H9 (cell line): ENCODE measurements at regions not wholly inside any gene's neighbourhood (a gene's known extent, or its start where the extent isn't known, plus 50 kb on each side); places are given as distances from the start of the nearest gene placed in this dataset.

ENCODE experiments used
- DNase-seq: peaks from one replicate; pipeline ENCODE4 v3.0.0-alpha.2; 2017
- H2AFZ ChIP-seq: one replicate; pipeline ENCODE4 v1.6.1; 2013; ENCODE audit warnings: mild to moderate bottlenecking, low read length, control low read depth, moderate library complexity
- H2AK5ac ChIP-seq: 2 replicates; pipeline ENCODE4 v1.6.1; 2013; ENCODE audit warnings: low read length, control low read depth, mixed read lengths; ENCODE audit not compliant: insufficient read length
- H2BK120ac ChIP-seq: one replicate; pipeline ENCODE4 v1.6.1; 2013; ENCODE audit warnings: low read depth, mild to moderate bottlenecking, low read length, control low read depth, inconsistent platforms; ENCODE audit not compliant: poor library complexity, severe bottlenecking
- H2BK12ac ChIP-seq: 2 replicates; pipeline ENCODE4 v1.6.1; 2013; ENCODE audit warnings: low read length, control low read depth, mixed read lengths, low read depth; ENCODE audit not compliant: insufficient read length
- H2BK15ac ChIP-seq: 2 replicates; pipeline ENCODE4 v1.6.1; 2013; ENCODE audit warnings: low read depth, low read length, control low read depth
- H2BK20ac ChIP-seq: one replicate; pipeline ENCODE4 v1.6.1; 2013; ENCODE audit warnings: low read depth, mild to moderate bottlenecking, low read length, control low read depth, inconsistent platforms; ENCODE audit not compliant: poor library complexity, severe bottlenecking
- H2BK5ac ChIP-seq: 2 replicates; pipeline ENCODE4 v1.6.1; 2013; ENCODE audit warnings: low read length, control low read depth, mixed read lengths; ENCODE audit not compliant: insufficient read length
- H3K14ac ChIP-seq: 2 replicates; pipeline ENCODE4 v1.6.1; 2013; ENCODE audit warnings: low read length, control low read depth; ENCODE audit not compliant: insufficient read depth
- H3K18ac ChIP-seq: 2 replicates; pipeline ENCODE4 v1.6.1; 2013; ENCODE audit warnings: low read depth, mild to moderate bottlenecking, mixed read lengths, low read length, control low read depth; ENCODE audit not compliant: insufficient read length
- H3K23ac ChIP-seq: 2 replicates; pipeline ENCODE4 v1.6.1; 2013; ENCODE audit warnings: low read length, control low read depth, mixed read lengths, low read depth; ENCODE audit not compliant: insufficient read length
- H3K23me2 ChIP-seq: 2 replicates; pipeline ENCODE4 v1.6.1; 2013; ENCODE audit warnings: low read depth, mild to moderate bottlenecking, mixed read lengths, low read length, control low read depth; ENCODE audit not compliant: insufficient read length, poor library complexity, severe bottlenecking
- H3K27ac ChIP-seq: 2 replicates; pipeline ENCODE4 v1.5.1; 2013; ENCODE audit warnings: low read length, control low read depth, mixed read lengths, low read depth; ENCODE audit not compliant: insufficient read length
- H3K27me3 ChIP-seq: 2 replicates; pipeline ENCODE4 v1.6.1; 2013; ENCODE audit warnings: low read length, control low read depth, inconsistent platforms; ENCODE audit not compliant: insufficient read depth
- H3K4ac ChIP-seq: 2 replicates; pipeline ENCODE4 v1.6.1; 2013; ENCODE audit warnings: low read depth, mild to moderate bottlenecking, control low read depth, inconsistent platforms, low read length, moderate library complexity
- H3K4me1 ChIP-seq: 2 replicates; pipeline ENCODE4 v1.6.1; 2013; ENCODE audit warnings: low read length, control low read depth, inconsistent platforms; ENCODE audit not compliant: insufficient read depth
- H3K4me2 ChIP-seq: 2 replicates; pipeline ENCODE4 v1.6.1; 2013; ENCODE audit warnings: low read length, control low read depth, mixed read lengths; ENCODE audit not compliant: insufficient read length, insufficient read depth
- H3K56ac ChIP-seq: 2 replicates; pipeline ENCODE4 v1.6.1; 2013; ENCODE audit warnings: low read depth, mild to moderate bottlenecking, mixed read lengths, low read length, control low read depth; ENCODE audit not compliant: insufficient read length
- H3K79me1 ChIP-seq: 2 replicates; pipeline ENCODE4 v1.6.1; 2013; ENCODE audit warnings: low read depth, mild to moderate bottlenecking, moderate library complexity, low read length, control low read depth, inconsistent platforms; ENCODE audit not compliant: insufficient read depth, poor library complexity, severe bottlenecking
- H3K79me2 ChIP-seq: 2 replicates; pipeline ENCODE4 v1.6.1; 2013; ENCODE audit warnings: low read length, control low read depth, inconsistent platforms; ENCODE audit not compliant: insufficient read depth
- H3K9ac ChIP-seq: 2 replicates; pipeline ENCODE4 v1.6.1; 2013; ENCODE audit warnings: low read length, control low read depth, mixed read lengths; ENCODE audit not compliant: insufficient read length; ENCODE audit errors: extremely low read depth
- H3K9me3 ChIP-seq: one replicate; pipeline ENCODE4 v1.6.1; 2013; ENCODE audit warnings: low read depth, low read length, inconsistent platforms; ENCODE audit not compliant: control insufficient read depth
- H3T11ph ChIP-seq: one replicate; pipeline ENCODE4 v1.6.1; 2013; ENCODE audit warnings: mild to moderate bottlenecking, low read length, control low read depth, inconsistent platforms
- H4K20me1 ChIP-seq: one replicate; pipeline ENCODE4 v1.6.1; 2013; ENCODE audit not compliant: control insufficient read depth, insufficient read length, insufficient read depth
- H4K5ac ChIP-seq: 2 replicates; pipeline ENCODE4 v1.6.1; 2013; ENCODE audit warnings: low read depth, mild to moderate bottlenecking, mixed read lengths, low read length, control low read depth; ENCODE audit not compliant: insufficient read length
- H4K8ac ChIP-seq: replicated peaks from 2 replicates; pipeline ENCODE4 v1.6.1; 2013; ENCODE audit warnings: low read length, control low read depth, mixed read lengths, low read depth; ENCODE audit not compliant: insufficient read length
- H4K91ac ChIP-seq: 2 replicates; pipeline ENCODE4 v1.6.1; 2013; ENCODE audit warnings: low read depth, mild to moderate bottlenecking, moderate library complexity, mixed read lengths, low read length, control low read depth; ENCODE audit not compliant: insufficient read length
- H3K27ac Mint-ChIP-seq, 3 experiments: 2 replicates in 2 of 3; 3 replicates in 1 of 3; pipeline ENCODE4 v1.8.0; 2020 to 2021; ENCODE audit warnings: mixed read lengths in 3 of 3, mild to moderate bottlenecking in 1 of 3, moderate library complexity in 1 of 3
- H3K27me3 Mint-ChIP-seq: 2 replicates; pipeline ENCODE4 v1.8.0; 2021; ENCODE audit warnings: low read depth, mild to moderate bottlenecking, moderate library complexity, mixed read lengths
- H3K36me3 Mint-ChIP-seq, 3 experiments: 2 replicates in 2 of 3; 3 replicates in 1 of 3; pipeline ENCODE4 v1.8.0; 2020 to 2021; ENCODE audit warnings: low read depth in 3 of 3, mixed read lengths in 3 of 3; ENCODE audit not compliant: insufficient read depth in 1 of 3
- H3K4me1 Mint-ChIP-seq, 2 experiments: 2 replicates each; pipeline ENCODE4 v1.8.0; 2020; ENCODE audit warnings: mixed read lengths in 2 of 2
- H3K4me3 Mint-ChIP-seq, 2 experiments: 2 replicates in 1 of 2; 3 replicates in 1 of 2; pipeline ENCODE4 v1.8.0; 2020 to 2021; ENCODE audit warnings: mild to moderate bottlenecking in 2 of 2, mixed read lengths in 2 of 2, moderate library complexity in 1 of 2
- H3K9me3 Mint-ChIP-seq, 2 experiments: 2 replicates in 1 of 2; 3 replicates in 1 of 2; pipeline ENCODE4 v1.8.0; 2020; ENCODE audit warnings: mild to moderate bottlenecking in 2 of 2, mixed read lengths in 2 of 2, moderate library complexity in 1 of 2
- CTCF ChIP-seq: fragments of 200-600 bp; sonication (generic); conservative IDR thresholded peaks from 3 replicates; pipeline ENCODE4 v1.8.0; 2021; ENCODE audit warnings: antibody characterized with exemption, mild to moderate bottlenecking
- WGBS: extraction: QIAGEN DNeasy Blood & Tissue Kit; methylation state at CpG from one replicate; pipeline ENCODE4 v1.1.7; 2013; ENCODE audit warnings: missing lambda C conversion rate, low lambda C conversion rate, mixed read lengths; ENCODE audit not compliant: insufficient read length; ENCODE audit errors: extremely low coverage; 5-methylcytosine and 5-hydroxymethylcytosine counted together

DNA sequence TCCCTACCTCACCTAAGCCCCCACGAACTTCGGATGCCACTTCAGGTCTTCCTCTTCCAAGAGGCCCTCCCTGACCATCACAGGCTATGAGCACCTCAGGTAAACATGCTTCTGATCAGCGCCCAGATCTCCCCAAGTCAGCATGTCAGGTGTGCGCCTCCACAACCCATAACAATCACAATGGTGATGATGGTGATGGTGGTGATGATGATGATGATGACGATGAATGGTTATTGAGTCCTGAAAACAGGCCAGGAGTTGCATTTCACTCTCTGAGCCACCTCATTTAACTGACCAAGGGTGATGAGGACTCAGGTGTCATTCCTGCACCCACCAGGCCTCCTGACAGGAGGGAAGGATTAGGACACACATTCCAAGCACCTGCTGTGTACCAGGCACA, 426.6 kb upstream of the SULF2 start:
- TF ChIP-seq CTCF, result no peak
- Histone ChIP-seq H3K23me2 (no peaks in the 10 kb centered on the region), H3K27me3 (no peaks in the 10 kb centered on the region), H4K5ac (no peak overlapping the region), H4K20me1 (no peaks in the 10 kb centered on the region), H2BK120ac (no peak overlapping the region), H3K23ac (no peak overlapping the region), H3K9me3 (no peaks in the 10 kb centered on the region), H3K4me1 (no peaks in the 10 kb centered on the region), H2AFZ (no peak overlapping the region), H3K27ac (no peak overlapping the region), H3K18ac (no peak overlapping the region), H3T11ph (no peak overlapping the region), H3K79me2 (no peaks in the 10 kb centered on the region), H3K79me1 (no peaks in the 10 kb centered on the region), H4K91ac (no peak overlapping the region), H3K4ac (no peak overlapping the region), H3K9ac (no peak overlapping the region), H3K56ac (no peak overlapping the region), H3K14ac (no peak overlapping the region), H2AK5ac (no peak overlapping the region), H3K4me2 (no peak overlapping the region), H4K8ac (no peak overlapping the region), H2BK12ac (no peak overlapping the region), H2BK15ac (no peak overlapping the region), H2BK5ac (no peak overlapping the region), H2BK20ac (no peak overlapping the region)
- Mint-ChIP-seq H3K9me3 (no peaks in the 10 kb centered on the region), H3K27ac (no peak overlapping the region), H3K36me3 (no peaks in the 10 kb centered on the region), H3K4me3 (no peak overlapping the region), H3K4me1 (peaks cover 0 to 4% of the 10 kb centered on the region in 2 experiments; a peak in 2 of 4 replicates), H3K27me3 (no peaks in the 10 kb centered on the region; the same call in 1 of the 2 replicates)
- DNase-seq, result no peak
- no CpG with 5 or more reads among the region's 5 CpGs for WGBS
